HG02870 (cell line): ENCODE measurements at regions not wholly inside any gene's neighbourhood (a gene's known extent, or its start where the extent isn't known, plus 50 kb on each side); places are given as distances from the start of the nearest gene placed in this dataset.
A peak's percentile ranks its signal among the peaks of the same experiment; 100 is the strongest.
"Not testable (repeated sequence)": the region's sequence is repeated elsewhere in the genome, so short reads cannot be mapped to it uniquely, and the experiment has no call there.

Experiments
- ATAC-seq: cut with Tn5 transposase; IDR thresholded peaks from one replicate; pipeline ENCODE4 v1.9.1; 2021; ENCODE audit warnings: mild to moderate bottlenecking, moderate library complexity; ENCODE audit not compliant: unreplicated experiment

DNA sequence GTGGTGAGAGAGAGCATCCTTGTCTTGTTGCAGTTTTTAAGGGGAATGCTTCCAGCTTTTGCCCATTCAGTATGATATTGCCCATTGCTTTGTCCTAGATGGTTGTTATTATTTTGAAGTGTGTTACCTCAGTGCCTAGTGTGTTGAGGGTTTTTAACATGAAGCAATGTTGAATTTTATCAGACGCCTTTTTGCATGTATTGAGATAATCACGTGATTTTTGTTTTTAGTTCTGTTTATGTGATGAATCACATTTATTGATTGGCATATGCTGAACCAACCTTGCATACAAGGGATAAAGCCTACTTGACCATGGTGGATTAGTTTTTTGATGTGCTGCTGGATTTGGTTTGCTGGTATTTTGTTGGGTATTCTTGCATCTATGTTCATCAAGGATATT, 302.3 kb upstream of the G2E3 start:
- ATAC-seq: no peak

DNA sequence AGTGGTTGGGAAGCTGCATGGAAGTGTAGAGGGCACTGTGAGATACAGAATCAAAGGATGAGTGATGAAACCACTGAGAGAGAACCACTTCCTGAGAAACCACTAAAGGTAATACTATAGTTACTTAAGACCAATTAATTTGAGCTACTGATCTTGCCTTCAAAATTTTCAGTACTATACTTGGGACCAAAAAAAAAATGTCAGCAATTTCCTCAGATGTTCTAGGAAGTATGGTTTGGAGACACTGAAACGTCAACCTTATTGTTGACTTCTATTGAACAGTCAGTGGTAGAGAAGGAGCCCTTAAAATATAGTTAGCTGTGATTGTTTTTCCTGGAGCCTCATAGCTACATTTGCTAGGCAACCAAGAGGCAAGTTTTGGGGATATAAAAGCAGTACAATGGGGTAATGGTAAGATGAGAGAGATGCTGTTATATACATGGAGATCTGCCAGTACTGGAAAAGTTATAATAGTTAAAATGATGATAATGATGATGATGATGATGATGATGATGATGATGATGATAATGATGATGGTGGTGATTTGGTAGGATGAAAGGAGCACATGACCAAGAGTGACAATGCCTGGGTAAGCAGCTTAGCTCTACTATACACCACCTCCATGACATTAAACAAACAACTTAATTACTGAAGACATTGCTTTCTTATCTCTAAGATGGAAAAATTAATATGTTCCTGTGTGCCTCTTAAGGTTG, 300.9 kb upstream of the G2E3 start:
- ATAC-seq: no peak

DNA sequence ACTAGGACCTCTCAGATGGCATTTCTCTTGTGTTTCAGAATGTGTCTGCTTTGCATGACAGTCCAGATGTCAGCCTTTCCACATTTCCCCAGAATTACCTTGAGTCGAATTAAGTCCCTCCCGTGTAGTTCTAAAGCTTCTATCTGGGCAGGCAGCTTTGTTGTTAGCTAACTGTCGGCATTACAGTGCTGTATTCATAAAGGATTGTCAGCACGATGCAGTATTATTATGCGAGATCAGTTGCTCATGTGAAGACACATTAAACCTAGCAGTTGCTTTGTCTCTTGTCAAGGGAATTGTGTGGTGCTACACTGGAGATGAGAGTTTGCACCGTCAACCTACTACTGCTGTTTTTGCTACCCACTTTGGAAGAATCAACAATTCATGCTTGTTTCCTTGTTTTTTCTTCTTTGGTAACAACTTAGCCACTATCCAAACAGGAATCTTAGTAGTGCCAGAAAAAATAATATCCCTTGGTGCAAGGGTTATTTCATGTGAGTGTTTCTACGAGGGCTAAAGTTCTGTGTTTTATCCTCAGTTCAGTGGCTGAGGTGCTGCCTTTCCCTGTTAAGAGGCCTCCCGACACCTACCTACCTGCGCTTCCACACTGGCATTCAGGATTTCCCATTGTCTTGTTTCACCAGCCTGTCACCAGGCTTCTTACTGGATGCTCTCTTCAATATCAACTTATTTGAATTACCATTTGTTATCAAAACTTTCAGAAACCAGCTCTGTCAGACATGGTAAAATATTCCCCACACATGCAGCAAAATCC, 297.9 kb upstream of the G2E3 start:
- ATAC-seq: no peak

DNA sequence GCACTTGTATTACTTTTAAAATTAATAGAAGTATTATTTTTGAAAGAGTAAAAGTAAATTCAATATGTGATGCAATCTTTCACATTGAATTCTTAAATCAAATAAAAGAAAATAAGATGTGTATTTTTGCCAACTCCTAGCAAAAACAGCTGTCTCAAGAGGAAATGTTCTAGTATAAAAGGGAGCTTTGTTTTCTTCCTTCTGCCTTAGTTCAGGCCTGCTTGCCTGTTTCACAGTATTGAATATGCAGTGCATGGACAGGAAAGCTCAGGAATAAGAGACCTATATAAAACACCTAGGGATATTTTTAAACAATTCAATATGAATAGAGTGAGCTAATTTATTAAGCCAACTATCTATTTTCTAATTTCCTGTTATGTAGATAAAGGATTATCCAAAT, 294.8 kb upstream of the G2E3 start:
- ATAC-seq: no peak

DNA sequence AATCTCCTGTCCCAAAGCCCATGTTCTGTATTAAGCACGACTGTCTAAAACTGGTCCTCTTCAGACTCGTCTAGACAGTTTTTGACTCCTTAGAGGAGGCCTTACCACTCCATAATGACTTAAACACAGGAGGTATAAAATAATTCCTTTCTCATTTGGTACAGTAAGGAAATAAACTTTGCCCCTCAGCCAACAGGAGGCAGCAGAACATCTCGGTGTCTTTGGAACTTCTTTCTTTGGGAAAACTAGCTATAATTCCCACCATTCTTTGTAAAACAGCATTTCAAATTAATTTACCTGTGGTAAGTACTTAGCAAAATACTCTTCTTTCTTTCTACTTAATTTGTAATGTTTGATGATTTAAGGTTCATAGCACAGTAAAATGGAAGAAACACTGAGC, 292.7 kb upstream of the G2E3 start:
- ATAC-seq: no peak

DNA sequence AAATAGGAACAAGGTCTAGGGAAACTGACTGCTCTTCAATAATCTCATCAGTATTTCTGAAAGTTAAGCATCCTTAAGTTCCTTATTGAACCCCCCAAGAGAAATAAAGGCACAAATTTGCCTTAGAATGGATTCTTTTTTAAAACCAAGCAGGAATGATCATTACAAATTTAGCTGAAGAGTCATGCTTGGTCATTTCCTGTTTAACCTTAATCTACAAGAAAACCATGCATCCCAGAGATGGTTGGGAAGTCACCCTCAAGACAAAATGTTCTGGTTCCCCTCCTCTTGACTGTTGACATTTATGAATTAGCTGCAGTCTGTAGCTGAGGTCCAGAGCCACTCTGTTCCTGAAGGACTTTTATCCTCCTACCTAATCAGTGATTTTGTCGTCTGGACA, 291.8 kb upstream of the G2E3 start:
- ATAC-seq: no peak

DNA sequence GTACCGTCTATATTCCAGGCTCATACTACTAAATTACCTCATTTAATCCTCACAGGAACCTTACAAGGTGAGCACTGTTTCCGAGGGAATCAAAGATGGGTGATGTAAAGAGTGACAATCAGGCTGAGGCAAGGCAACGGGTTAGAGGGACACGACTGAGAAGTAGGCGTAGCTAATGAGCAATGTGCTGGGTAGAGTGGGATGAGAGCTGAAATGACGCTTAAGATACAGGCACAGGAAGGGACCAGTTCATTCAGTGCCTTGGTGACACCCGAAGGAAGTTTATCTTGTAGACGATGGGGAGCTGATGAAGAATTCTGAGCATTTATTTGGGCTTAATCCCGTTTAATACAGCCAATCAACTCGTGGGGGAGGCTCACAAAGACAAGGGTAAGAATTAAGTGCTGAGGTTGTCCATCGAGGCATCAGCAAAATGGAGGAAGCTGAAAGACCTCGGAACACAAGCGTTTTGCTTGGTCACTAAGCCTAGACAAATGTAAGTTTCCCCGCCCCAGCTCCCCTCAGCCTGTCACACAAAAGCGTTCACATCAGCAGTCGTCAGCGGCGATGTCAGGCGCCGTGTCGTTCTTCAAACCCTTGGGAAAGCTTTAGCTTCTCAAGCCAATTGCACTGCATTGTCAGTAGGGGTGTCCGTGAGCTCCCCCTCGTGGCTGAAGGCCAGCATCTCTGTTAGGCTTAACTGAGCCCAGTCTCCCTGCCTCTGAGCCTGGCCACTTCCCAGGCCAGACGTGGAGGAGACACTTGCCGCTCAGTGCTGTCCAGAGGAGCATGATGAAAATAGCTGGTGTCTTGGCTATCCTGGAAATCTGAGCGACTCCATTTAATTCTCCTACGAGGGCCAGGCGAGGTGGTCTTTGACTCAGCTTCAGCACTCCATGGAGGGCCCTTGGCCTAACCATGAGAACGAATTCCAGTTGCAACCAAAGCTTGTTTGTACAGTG, 288.5 kb upstream of the G2E3 start:
- ATAC-seq: peak; percentile 95

DNA sequence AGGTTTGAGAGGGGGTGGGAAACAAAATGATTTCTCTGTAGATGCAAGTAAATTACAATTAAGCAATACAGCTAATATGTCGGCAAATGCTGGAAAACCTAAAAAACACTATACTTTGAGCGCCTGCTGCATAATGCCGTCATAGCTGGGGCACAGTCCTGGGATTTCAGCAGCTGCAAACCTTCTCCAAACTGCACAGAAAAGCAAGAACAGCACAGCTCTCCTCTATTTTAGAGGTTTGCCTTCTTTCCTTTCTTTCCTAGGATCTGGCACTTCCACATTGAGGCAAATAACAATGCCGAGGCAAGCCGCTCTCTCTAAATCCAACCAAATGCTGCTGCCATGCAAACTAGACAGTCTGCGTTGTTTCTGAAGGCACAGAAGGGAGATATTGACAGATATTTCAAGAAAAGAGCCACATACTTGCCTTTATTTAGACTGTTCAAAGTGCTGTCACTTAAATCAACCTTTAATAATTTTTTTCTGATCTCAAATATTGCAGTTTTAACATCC, 287.1 kb upstream of the G2E3 start:
- no peak for ATAC-seq

DNA sequence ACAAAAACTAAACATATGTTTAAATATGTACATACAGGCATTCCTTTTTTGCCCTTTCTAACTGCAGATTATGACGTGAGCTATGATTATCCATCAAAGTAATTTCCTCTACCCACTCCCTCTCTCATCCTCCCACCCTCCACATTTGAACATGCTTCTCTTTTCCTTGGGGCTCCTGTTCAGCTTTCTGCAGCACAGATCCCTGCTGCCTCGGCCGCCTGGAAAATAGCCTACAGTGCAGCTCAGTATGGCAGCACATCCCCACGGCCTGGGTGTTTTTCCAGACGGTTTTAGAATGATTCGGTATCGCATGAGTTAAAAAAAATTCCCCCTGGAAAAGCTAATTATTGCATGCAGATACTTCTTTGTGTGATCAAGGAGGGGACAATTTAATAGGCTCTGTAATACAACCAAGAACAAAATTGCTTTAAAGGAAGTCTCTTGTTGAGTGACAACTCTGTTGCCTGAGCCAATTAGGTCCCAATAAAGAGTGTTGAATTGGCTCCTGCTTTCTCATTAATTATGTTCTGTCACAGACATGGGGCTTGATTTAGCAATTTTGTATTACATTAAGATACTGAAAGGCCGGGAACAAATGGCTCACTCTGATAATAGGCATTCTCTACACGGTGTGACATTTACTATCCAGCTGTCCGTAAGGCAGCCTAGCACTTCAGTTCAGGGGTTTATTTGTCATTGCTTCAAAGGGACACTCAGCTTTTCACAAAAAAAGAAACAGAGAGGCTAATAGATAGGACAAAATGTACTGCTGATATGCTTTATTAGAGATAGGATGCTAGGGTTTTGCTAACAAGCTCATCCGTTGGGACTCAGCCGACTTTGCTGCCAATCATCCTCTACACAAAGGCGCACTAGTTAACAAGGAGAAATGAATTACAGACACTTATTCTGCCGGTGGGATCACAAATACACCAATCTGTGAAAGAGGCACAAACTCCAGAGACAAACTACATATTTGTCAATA, 285.8 kb upstream of the G2E3 start:
- no peak for ATAC-seq

DNA sequence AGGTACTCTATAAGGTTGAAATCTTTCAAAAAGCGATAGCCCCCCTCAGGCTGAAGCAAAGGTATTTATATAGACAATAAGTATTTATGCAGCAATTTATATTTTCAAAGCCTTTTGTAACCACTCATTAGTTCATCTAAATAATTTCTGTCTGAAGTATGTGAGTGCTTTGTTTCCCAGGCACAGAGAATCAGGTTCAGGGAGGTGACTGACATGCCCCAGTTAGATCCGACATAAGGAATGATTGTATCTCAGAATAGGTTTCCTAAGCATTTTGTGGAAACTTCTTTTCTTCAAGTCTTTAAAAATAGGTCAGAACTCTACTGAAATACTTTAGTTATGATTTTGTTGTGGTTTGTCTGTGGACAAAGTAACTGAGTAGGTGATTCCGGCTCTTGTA, 283.4 kb upstream of the G2E3 start:
- no peak for ATAC-seq

DNA sequence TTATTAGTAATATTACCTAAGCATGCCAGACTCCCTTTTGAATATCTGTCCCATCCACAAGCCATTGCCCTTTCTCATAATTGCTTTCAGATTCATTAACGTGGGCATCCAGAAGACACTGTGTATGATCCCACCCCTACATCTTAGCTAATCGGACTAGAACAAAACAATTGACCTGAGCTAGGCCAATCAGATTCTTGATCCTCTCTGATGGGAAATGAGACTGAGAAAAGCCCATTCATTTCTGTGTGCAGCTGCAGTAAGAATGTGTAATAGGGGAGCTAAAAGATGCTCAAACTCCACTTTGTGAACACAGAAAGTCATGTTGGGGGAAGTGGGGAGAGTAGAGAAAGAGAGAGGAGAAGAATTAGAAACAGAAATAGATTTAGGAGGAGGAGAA, 281.7 kb upstream of the G2E3 start:
- ATAC-seq: no peak

DNA sequence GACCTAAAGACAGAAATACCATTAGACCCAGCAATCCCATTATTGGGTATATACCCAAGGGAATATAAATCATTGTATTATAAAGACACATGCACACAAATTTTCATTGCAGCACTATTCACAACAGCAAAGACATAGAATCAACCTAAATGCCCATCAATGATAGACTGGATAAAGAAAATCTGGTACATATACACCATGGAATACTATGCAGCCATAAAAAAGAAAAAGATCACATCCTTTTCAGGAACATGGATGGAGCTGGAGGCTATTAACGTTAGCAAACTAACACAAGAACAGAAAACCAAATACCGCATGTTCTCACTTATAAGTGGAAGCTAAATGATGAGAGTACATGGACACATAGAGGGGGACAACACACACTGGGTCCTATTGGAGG, 280.1 kb upstream of the G2E3 start:
- ATAC-seq: not testable (repeated sequence)

DNA sequence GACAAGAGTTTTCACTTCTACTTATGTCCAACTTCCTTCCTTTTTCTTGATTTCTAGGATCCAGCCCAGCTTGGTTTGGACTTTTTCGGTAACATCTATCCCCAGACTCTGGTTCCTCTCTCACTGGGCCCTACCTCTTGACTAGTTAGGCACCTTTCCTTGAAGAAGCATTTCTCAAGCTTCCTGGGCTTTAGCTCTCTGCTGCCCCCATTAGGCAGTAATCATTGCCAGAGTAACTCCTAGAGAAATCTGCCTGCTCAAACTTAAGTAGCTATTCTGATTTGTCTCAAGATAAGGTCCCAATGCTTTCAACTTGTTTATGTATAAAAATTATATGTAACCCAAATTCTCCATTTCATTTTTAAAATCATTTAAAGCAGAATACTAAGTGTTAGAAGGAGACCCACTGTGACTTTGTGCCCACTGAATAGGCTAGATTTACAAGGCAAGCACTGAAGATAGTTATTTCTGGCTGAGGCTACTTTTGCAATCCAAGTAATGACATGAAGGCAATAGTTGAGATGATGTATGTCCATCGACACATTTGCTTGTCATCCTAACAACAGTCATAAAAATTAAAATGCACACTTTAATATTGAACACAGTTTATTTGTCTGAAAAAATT, 275.0 kb upstream of the G2E3 start:
- no peak for ATAC-seq

DNA sequence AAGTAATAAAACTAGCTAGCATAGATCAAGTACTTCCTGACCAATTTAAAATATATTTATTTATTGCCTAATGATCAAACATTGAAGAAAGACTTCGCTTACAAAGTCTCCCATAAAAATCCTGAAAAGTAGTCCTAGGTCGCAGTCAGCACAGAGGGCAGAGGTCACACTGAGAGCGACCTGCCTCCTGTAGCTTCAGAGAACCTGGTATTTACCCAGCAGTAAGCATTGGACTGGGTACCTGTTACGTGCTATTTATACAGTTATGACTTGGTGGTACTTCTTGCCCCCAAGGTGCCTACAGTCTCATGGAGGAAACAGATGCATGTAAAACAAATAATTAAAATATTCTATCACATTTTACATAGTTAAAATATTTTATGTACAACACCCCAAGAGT, 274.1 kb upstream of the G2E3 start:
- ATAC-seq: no peak

DNA sequence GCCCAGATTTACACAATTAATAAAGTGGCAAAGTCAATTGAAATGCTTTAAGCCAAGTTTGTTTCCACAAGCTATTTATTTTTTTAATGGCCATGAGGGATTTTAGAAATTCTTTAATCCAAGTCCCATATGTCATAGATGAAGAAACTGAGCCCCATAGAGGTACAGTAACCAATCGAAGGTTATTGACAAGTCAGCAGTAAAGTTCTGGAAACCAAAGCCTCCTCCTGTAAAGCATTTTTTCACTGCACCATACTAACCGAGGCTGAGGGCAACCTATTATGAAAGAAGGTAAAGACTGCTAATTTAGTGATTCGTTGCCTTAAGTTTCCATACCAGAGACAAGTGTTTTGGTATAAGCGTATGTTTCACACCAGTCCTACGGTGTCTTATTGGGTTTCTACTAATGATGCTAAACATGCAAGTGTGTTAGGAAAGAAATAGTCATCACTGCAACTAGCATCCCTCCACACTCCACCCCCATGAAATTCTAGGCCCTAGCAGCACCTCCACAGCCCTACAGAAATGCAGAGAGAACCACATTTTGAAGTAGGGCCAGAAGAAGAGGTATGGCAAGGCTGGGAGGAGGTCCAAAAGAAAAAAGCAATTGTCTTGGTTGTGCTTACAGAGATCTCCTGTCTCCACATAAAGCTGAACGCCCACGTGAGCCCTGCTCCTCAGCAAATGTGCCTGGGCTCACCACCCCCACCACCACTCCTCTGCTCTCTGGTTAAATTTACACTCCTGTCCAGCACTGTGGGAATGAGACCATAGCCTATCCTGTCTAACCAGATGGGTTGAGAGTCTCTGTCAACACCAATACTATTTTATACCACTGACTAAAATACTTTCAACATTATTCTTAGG, 271.1 kb upstream of the G2E3 start:
- no peak for ATAC-seq

DNA sequence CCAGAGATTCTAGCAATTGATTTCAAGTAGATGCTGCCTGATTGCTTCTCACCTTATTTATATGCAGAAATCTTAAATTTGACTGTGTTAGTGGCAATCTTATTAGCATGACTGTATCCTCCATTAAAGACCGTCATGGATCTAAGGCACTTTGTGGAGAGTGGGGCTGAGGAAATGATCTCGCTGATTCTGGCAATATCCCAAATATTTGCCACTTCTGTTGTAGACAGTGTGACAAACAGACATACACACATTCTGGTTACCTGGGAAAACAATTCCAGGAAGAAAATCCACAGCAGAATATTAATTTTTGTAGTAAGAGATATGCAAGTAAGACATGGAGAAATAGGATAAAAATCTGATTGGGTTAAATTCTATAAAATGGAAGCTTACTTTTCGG, 269.0 kb upstream of the G2E3 start:
- no peak for ATAC-seq

DNA sequence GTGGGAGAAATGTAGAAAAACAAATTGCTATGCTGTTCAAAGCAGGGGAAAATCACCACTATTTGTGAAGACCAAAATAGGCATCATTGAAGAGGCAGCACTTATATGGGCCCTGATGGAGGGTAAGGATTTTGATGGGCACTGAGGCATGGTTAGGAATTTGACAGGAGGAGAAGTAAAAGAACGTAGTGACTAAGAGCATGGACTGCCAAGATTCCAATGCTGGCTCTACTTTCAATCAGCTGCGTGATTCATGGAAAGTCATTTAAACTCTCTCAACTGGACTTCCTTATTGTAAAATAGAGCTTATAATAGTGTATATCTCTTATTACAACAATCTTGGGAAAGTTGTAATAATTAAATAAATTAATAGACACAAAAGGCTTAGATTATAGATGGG, 267.7 kb upstream of the G2E3 start:
- no peak for ATAC-seq

DNA sequence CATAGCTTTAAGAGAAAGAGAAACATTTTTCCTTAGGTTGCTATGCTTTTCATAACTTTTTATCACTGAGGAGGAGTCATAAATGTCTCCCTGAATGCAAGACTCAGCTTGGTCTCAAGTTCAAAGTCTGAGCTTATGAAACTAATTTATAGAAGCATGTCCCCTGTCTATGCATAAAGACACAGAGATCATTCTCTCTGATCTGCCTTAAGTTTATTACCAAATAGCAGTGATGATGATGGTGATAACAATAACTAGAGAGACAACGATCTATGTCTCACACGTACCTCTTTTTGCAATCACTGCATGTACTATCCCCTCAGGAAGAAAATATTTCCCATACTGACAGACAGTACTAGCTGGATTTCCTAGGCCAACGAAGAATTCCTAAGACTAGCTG, 266.4 kb upstream of the G2E3 start:
- ATAC-seq: no peak

DNA sequence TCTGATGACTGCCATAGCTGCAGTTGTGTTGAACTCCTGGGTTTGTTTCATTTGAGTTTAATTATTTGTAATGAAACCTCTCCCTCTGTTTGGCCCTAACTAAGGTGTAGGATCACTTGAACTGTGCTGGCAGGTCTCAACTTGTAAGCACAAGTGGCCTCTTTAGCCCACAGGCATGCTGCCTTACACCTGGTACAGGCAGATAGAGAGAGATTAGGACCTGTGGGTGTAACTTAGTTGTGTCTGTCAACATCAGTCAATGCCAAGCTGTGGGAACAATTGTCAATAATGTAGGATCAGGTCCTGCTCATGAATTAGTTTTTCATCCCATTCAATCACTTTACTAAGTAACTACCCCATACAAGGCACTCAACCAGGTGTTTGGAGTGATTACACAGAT, 263.0 kb upstream of the G2E3 start:
- no peak for ATAC-seq
